ENCODE measurements at regions not wholly inside any gene's neighbourhood (a gene's known extent, or its start where the extent isn't known, plus 50 kb on each side); places are given as distances from the start of the nearest gene placed in this dataset.
"Not testable (repeated sequence)": the region's sequence is repeated elsewhere in the genome, so short reads cannot be mapped to it uniquely, and the experiment has no call there.

DNA sequence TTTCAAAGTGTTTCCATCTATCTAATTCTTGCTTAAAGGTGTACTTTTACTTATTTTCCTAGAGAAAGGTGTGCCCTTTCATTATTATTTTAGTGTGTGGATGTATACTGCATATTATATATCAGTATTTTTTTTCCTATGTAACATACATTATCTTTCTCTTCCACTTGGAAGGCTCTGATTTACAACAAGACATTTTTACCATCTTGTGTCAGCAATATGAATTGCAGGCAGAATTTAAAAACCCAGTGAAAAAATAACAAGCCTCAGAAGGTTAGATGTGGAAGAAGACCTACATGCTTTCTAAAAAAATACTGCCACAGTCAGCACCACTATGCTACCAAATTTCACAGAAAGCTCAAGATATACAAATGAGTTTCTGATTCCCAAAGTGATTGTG lies 327.7 kb upstream of the STEAP1 start:
- intact Hi-C loops (cut with DNase I) = no loop called here
- ATAC-seq = no peak
- no peak for DNase-seq (ENCODE audit: missing footprints)

- no peak for DNase-seq (ENCODE audit: missing footprints)
- no peak for ATAC-seq
- intact Hi-C loops (cut with DNase I) = no loop called here
These were observed 316.8 kb upstream of the STEAP1 start for GRCh38 chr7:89837515-89837914.

- intact Hi-C loops (cut with DNase I) = no loop called here
- ATAC-seq = no peak
- no peak for DNase-seq (ENCODE audit: missing footprints)
These were observed 314.9 kb upstream of the STEAP1 start for GRCh38 chr7:89839329-89839728.

DNA sequence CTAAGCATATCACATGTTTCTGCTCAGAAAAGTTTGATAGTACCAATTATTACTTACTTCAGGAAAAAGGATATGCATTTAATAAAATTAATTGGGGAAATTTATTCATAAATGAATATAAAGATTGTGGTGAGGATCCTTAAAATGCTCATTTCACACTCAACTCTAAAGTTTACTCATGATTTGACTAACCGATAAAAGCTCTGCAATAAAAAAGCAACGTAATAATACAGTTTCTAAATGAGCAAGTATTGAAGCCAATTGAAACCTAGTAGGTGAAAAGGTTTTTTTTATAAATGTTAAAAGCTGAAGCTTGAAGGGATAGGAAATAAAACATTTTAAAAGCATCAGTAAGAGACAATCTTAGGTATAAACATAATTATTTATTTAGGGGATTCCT lies 308.3 kb upstream of the STEAP1 start:
- intact Hi-C loops (cut with DNase I) = no loop called here
- DNase-seq (ENCODE audit: missing footprints) = no peak
- ATAC-seq = no peak

GRCh38 chr7:89849052-89849451 lies 305.2 kb upstream of the STEAP1 start:
- ATAC-seq (no peak), DNase-seq (ENCODE audit: missing footprints) (no peak)
- intact Hi-C loops (cut with DNase I) = no loop called here

DNA sequence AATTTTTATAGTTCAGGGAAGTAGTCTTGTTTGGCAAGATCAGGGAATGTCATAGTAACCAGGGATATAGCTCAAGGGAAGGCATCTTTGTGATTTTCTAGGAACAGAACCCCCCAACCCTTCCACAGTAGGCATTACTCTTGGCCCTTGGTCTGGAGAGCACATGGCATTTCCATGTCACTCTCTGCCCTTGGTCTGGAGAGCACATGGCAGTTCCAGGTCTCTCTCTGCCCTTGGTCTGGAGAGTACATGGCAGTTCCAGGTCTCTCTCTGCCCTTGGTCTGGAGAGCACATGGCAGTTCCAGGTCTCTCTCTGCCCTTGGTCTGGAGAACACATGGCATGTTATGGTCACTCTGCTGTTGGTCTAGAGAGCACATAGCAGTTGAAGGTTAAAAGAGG lies 297.2 kb upstream of the STEAP1 start:
- intact Hi-C loops (cut with DNase I); ATAC-seq; DNase-seq (ENCODE audit: missing footprints): not testable (repeated sequence)

DNA sequence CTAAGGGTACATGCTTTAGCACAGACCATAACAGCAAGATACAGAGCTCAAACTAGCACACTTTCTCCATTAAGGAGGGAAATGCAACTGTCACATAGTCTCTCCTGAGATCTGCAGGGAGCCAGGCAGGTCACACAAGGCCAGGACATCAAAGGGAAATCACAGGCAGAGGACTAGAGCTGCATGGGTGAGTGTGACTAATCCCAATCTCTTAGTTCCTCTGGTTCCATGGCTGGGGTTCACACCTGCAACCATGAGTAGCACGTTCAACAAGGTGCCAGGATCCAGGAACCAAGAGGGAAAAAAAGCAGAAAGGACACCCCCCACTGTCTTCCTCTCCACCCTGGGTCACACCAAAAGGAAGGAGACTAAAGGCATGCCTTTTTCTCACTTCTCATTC lies 296.5 kb upstream of the STEAP1 start:
- DNase-seq (ENCODE audit: missing footprints) (no peak), ATAC-seq (no peak)
- intact Hi-C loops (cut with DNase I) = no loop called here

DNA sequence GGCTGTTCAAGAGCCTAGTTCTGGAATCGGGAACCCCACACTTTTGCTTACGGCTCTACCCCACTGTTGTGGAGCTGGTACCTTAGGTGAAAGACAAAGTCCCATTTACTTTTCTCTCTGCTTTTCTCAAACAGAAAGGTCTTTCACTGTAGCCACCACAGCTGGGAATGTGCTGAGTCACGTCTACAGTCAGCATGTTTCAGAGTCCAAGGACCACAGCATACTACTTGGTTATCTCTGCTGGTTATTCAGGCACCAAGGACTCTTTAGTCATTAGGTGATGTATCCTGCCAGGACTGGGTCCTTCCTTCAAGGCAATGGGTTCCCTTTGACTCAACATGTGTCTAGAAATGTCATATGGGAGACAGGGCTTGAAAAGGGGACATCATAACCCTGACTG lies 266.8 kb upstream of the STEAP1 start:
- intact Hi-C loops (cut with DNase I) = no loop called here
- ATAC-seq = no peak

DNA sequence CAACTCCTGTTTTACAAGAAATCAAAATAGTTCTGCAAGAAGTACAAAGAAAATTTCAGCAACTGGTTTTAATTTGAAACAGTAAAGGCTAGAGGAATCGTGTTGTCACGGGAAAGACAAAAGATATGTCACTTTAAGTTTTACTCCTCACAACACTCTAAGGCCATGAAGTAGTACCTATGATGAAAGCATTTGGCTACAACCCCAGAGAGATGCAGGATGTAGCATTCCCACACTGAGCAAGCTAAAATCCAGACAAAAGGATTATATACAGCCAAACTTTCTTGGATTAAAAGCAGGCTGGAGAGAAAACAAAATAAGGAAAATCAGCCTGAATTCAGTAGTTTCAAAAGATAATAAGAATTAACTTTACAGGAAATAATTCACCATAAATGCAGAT lies 245.5 kb upstream of the STEAP1 start:
- DNase-seq (ENCODE audit: missing footprints) (no peak), ATAC-seq (no peak)
- intact Hi-C loops (cut with DNase I) = no loop called here

More for the DNA sequence above, 266.8 kb upstream of the STEAP1 start:
- DNase-seq (ENCODE audit: missing footprints) = no peak

- DNase-seq (ENCODE audit: missing footprints) (no peak), ATAC-seq (no peak)
- intact Hi-C loops (cut with DNase I) = no loop called here
These were observed 239.6 kb upstream of the STEAP1 start for GRCh38 chr7:89914711-89915110.

DNA sequence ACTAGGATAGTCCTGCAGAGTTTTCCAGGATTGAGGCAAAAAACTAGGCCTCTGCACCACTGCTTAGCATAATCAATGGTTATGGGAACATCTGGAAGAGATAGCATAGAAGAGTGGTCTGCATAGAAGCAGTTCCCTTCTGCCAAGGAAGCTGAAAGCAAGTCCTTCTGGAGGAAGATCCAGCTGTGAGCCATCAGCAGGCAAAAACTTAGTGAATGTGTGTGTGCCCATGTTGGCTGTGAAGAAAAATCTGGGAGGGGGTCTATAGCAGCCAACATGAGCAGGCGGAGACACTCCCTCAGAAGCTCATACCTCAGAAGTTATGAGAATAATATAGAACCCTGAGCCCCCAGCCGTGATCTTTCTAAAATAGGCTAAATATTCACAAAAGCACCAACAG lies 228.1 kb upstream of the STEAP1 start:
- DNase-seq (ENCODE audit: missing footprints) (no peak), ATAC-seq (no peak)
- intact Hi-C loops (cut with DNase I) = no loop called here

DNA sequence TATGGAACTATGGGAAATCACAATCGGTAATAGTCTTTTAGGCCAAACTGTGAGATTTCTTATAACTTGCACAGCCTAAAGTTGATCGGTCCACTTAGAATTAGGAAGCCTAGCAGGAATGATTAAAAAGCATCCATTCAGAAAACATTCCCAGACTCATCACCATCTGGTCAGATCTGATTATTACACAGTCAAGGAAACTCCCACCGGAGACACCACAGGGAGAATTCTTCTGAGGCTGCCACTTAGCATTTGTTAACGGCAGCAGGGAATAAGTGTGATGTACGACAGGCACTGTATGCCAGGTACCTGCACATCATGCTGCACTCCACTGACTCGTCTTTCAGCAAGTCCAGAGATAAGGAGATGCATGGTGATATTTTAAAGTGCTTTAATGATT lies 227.6 kb upstream of the STEAP1 start:
- ATAC-seq (no peak), DNase-seq (ENCODE audit: missing footprints) (no peak)
- intact Hi-C loops (cut with DNase I) = no loop called here

DNA sequence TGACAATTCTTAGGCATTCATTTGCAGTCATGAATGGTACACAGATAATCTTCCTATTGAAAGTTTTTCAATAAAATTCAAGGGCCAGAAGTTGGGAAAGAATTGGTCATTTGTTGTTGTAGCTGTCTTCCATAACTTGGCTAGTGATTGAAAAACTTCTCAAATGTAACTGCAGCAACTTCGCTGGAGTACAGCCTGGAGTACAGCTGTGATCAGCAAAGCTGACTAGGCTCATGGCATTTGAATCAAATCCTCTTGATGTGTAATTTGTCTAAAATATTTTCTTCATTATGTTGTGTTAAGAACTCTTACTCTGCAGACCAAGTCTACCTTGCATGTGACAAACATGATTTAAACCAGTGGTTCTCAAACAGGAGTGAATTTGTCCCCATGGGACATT lies 226.5 kb upstream of the STEAP1 start:
- DNase-seq (ENCODE audit: missing footprints) (no peak), ATAC-seq (peak; percentile 39)
- intact Hi-C loops (cut with DNase I) = no loop called here

DNA sequence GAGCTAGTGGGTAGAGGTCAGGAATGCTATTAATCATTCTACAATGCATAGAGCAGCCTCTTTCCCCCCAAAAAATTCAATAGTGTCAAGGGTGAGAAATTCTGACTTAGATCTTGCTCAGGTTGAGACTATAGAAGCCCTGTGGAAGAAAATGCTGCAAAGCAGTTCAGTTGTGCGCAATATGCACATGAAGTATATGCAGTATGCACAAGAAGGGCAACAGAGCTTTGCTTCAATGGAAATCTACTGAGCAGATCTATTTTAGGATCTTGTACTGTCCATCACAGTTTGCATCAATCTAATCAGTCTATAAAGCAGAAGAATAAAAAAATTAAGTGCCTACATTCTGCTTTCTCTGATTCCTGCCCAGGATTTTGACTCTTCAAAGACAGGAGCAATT lies 225.8 kb upstream of the STEAP1 start:
- intact Hi-C loops (cut with DNase I) = no loop called here
- DNase-seq (ENCODE audit: missing footprints) (no peak), ATAC-seq (no peak)

- no peak for ATAC-seq
- intact Hi-C loops (cut with DNase I) = no loop called here
- no peak for DNase-seq (ENCODE audit: missing footprints)
These were observed 220.2 kb upstream of the STEAP1 start for GRCh38 chr7:89934101-89934500.

- ATAC-seq (no peak), DNase-seq (ENCODE audit: missing footprints) (no peak)
- intact Hi-C loops (cut with DNase I) = no loop called here
These were observed 210.7 kb upstream of the STEAP1 start for GRCh38 chr7:89943525-89944050.

DNA sequence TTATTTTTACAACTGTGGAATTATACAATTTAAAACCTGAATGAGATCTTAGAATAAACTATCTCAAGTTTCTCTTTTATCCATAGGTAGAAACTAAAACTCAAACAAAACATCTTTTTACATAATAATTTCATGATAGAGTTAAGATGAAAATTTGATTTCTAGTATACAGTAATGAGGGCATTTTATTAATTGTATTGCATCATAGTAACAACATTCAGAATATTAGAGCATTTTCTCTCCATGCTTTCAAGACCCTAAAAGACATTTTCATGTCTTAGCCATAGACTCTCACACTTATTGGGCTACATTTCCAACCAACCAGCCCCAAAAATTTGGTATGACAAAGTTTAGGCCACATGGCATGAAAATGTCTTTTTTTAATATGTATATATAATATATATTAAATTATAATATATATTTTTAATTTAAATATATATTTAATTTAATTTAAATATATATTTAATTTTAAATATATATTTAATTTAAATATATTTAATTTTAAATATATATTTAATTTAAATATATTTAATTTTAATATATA lies 195.7 kb upstream of the STEAP1 start:
- intact Hi-C loops (cut with DNase I) = no loop called here

GRCh38 chr7:89966067-89966664 lies 188.1 kb upstream of the STEAP1 start:
- DNase-seq (ENCODE audit: missing footprints) (no peak), ATAC-seq (no peak)
- intact Hi-C loops (cut with DNase I) = no loop called here

More for the DNA sequence above, 195.7 kb upstream of the STEAP1 start:
- ATAC-seq (no peak), DNase-seq (ENCODE audit: missing footprints) (no peak)

- DNase-seq (ENCODE audit: missing footprints) (no peak), ATAC-seq (no peak)
- intact Hi-C loops (cut with DNase I) = no loop called here
These were observed 178.7 kb upstream of the STEAP1 start for GRCh38 chr7:89975577-89975976.

DNA sequence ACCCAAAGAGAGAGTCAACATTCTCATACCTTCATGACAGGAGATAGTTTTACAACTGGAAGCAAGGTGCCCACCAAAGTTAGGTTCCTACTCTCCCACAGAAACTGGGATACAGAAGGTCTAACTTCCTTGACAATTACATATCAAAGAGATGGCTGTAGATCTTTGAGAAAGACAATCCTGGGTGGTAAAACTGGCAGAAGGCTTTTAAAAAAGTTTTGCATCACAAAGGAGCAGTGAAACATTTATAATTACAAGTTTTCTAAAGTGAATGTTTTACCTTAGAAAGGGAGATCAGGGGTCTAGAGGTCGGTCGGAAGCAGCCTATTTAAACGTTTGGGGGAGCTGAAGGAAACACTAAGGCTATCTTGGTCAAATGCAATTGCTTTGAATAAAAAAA lies 166.6 kb upstream of the STEAP1 start:
- ATAC-seq (no peak), DNase-seq (ENCODE audit: missing footprints) (no peak)
- intact Hi-C loops (cut with DNase I) = no loop called here

GRCh38 chr7:89988074-89988473 lies 166.2 kb upstream of the STEAP1 start:
- no peak for ATAC-seq
- DNase-seq (ENCODE audit: missing footprints) = no peak
- intact Hi-C loops (cut with DNase I) = no loop called here
